ENCODE measurements at regions not wholly inside any gene's neighbourhood (a gene's known extent, or its start where the extent isn't known, plus 50 kb on each side); places are given as distances from the start of the nearest gene placed in this dataset.

- DNase-seq (ENCODE audit: low read depth), result no peak
Observed at GRCh38 chr5:74155501-74155900, 485.0 kb downstream of the ENC1 start.

- no peak for DNase-seq (ENCODE audit: low read depth)
Observed at GRCh38 chr5:74154526-74154925, 486.0 kb downstream of the ENC1 start.

DNA sequence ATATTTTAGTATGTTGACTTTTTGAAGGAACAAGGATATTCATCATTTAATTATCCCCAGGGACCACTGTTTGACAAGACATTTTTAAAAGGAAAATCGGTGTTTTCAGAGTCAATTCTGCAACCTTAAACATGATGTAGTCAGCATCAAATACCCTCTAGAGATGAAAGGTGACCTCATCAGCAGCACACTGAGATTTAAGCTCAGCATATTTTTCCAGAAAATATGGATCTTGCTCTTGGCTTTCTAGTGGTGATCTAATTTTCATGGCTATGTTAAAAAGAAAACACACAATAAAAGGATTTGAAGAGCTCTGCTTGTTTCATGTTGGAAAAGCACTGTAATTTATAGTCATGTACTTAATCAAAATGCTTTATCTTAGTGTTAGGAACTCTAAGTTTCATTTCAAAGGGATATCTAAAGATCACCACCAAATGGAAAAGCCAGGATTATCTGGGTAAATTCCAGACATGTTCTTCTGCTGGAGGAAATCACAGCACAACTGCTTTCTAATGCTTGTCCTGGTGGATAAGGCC, 487.2 kb downstream of the ENC1 start:
- no peak for DNase-seq (ENCODE audit: low read depth)

DNA sequence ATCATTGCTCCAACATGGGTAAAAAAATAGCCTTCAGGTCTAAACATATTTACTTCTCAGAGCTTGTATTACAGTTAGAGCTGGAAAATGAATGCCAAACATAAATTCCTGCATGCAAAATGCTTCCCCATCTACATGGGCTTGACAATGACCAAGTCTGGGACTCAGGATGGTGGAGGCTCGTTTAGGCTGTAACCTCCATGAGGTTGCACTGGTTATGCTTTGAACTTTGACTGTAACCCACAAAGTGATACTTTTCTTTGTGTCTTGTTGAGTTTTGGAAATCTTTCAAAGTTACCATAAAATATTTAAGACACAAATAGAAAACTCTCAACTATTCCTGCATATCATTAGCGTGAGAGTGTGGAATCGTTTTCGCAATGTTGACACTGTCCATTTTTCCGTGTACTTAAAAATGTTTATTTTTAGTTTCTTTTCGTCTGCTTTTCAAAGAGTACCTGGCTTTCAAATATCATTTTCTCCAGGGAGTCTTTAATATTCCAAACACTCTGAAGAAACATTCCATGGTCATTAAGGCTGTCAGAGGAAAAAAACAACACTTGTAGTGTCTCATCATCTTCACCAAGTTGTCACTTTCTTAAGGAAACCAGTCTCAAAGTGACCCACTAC, 487.8 kb downstream of the ENC1 start:
- DNase-seq (ENCODE audit: low read depth), result no peak

DNA sequence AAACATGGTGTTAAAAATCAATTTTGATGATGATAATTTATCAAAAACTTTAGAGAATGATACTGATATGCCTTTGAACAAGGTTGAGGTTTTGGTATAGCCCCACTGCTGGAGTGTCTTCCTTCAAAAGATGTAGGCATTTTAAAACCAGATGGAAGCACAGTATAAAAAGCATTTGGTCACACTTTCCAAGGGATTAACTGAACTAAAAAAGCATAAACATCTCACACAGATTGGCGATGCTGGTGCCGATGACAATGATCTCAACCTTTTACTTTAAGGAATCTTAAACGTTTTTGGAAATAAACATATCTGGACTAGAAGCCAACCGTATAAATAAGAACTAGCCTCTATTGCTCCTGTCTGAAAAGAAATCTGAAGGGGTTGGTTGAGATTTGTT, 488.4 kb downstream of the ENC1 start:
- DNase-seq (ENCODE audit: low read depth), result no peak

DNA sequence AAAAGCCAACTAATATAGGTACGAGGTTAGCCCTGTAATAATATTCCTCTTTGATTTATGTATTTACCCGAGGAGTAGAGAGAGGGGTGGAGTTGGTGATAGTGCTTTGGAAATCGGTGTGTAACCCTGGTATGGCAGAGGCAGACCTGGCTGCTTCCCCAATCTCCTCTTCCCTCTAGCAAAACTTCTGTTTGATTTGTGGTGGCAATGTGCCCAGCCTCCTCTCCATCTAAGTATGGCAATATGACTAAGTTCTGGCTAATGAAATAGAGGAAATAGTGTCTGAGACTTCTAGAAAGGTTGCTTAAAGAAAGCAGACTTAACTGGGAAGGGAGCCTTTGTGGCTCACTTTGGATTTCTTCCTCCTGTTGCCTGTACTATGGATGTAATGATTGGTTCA, 491.1 kb downstream of the ENC1 start:
- DNase-seq (ENCODE audit: low read depth), result peak; percentile 92

- no peak for DNase-seq (ENCODE audit: low read depth)
Observed at GRCh38 chr5:74148321-74148720, 492.2 kb downstream of the ENC1 start.

GRCh38 chr5:74146796-74147195, 493.7 kb downstream of the ENC1 start:
- DNase-seq (ENCODE audit: low read depth), result no peak

- no peak for DNase-seq (ENCODE audit: low read depth)
Observed at GRCh38 chr5:74145951-74146350, 494.6 kb downstream of the ENC1 start.

DNA sequence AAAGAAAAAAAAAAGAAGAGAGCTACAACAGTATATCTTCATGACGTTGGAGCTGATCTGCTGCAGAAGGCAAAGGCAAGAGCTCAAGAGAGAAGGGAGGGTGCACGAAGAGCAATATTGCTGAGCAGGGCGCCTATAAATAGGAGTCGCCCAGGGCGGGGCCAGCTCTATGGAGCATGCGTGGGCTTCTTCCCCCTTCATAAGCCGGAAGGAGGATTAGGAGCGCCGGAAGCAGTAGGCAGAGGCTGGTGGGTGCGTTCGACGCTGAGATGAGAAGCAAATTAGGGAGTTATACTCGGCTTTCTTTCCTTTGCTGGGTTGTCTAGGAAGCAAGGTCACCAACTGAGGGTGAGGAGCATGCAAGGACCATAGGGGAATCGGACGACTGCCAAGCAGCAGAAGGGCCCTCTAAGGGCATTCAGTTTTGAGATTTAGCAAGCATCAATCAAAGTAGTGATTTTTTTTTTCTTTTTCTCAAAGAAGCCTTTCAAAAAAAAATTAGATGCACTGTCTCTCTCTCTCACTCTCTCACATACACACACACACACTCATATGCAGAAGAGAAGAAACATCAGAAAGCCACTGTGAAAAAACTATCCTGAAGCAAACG, 496.7 kb downstream of the ENC1 start:
- DNase-seq (ENCODE audit: low read depth), result no peak

DNA sequence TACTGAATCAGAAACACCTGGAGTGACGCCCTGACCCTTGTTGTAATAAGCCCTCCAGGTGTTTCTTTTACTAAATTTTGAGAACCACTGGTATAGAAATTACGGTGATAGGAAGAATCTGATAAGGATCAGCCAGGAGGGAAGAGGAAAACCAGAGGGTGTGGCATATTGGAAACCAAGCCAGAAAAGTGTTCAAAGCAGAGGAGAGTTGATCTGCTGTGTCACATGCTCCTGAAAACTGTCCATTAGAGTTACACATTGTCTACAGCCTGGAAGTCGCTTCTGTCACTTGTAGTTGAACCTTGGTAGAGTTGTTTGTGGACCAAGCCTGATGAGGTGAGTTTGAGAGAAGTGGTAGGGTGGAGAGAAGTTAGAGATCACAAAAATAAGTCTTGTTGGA, 497.4 kb downstream of the ENC1 start:
- DNase-seq (ENCODE audit: low read depth), result no peak

DNA sequence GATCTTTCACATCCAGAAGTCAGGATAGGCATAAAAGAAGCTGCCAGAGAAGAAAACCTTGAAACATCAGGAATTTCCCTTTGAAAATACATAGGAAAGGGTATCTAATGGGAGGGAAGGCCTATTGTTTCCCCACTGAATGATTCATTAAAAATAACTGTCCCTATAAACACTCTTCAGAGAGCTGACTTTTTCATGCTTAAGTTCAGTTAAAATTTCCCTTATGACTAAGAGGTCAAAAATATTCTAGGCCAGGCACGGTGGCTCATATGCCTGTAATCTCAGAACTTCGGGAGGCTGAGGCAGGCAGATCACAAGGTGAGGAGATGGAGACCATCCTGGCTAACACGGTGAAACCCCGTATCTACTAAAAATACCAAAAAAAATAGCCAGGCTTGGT, 499.5 kb downstream of the ENC1 start:
- peak; percentile 77 for DNase-seq (ENCODE audit: low read depth)

DNA sequence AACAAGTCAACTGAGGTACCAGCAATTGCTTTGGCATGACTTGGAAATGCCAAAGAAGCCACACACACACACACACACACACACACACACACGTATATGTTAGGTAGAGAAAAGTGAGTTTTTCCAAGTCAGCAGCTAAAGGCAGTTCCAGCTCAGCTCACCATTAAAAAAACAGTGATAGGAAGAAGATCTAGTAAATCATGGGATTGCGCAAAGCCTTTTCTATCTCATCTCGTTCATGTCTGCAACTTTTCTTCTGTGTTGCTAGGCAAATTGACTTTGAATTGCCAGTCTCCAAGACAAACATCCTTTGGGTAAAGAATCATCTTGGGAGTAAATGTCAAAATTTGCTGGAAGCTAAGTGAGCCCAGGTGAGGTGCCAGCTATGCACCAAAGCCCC, 500.1 kb downstream of the ENC1 start:
- peak; percentile 29 for DNase-seq (ENCODE audit: low read depth)

DNA sequence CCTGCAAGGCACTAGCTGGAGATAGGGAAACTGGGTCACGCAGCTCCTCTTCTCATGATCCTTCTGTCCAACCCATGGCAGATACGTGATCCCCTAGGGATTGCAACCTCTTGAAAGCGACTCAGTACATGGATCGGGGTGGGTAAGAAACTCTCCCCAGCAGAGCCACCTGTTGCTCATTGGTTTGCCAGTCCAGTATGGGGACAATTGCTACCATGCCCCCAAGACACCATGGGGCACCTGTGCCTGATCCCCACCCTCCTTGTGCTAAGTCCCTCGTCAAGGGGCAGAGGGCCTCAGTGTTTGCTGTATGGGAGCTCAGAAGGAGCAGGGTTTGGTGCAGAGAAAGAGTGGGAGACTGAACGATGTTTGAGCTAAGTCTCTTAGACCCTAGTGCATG, 500.9 kb downstream of the ENC1 start:
- DNase-seq (ENCODE audit: low read depth), result no peak

DNA sequence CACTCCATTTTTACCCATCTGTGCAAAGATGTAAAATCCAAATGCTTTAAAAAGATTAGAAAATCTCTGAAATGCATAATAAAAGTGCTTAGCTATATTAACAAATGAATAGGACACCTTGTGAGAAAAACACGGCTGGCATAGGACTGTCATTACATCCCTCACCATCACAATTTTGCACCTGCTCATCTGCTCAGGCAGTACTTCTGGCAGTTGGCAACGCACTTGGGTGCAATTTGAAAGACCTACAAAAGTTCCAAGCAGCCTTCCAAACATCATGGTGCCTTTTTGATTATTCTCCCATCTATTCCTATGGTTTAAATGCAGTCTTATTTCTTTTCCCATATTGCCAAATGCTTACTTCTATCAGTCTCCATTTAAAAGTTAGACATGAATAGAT, 501.8 kb downstream of the ENC1 start:
- DNase-seq (ENCODE audit: low read depth), result no peak

DNA sequence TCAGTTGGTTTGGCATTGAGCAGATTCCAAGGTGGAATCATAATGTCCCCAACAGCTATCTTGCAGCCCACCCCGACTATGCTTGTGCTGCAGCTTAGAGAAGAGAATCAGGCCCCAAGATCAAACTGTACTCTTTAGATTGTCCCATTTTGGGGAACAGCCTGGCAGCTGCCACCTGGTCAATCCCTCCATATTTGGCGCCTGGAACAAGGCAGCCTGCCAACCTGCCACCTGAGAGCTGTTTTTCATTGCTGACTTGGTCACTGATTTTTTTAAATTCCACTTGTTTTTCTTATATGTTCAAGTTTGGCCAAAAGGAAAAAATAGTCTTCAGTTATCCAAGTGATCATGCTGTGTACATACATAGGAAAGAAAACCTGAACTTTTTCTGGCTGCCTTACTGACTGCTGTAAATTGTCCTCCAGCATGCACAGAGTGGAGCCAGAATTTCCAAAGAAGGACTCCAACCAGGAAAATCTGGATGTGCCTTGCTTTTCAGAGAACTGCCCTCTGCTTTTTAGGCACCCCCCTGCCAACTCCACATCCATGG, 504.2 kb downstream of the ENC1 start:
- no peak for DNase-seq (ENCODE audit: low read depth)

DNA sequence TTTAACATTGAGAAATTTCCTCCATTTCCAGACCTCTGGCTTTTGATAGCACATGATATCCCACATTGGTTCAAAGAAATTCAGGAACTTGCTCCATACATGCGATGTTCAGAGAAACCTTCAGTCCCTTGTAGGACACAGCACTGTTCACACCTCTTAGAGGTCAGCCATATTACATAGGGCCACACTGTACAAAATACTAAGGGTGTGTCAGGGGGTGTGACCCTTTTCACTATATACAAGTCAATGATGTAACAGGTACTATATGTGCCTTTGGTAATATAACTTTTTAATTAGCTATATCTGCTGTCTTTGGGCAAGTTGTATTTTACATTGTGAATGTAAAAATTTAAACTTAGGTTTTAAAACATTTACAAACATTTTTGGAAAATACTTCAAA, 505.5 kb downstream of the ENC1 start:
- DNase-seq (ENCODE audit: low read depth), result no peak

DNA sequence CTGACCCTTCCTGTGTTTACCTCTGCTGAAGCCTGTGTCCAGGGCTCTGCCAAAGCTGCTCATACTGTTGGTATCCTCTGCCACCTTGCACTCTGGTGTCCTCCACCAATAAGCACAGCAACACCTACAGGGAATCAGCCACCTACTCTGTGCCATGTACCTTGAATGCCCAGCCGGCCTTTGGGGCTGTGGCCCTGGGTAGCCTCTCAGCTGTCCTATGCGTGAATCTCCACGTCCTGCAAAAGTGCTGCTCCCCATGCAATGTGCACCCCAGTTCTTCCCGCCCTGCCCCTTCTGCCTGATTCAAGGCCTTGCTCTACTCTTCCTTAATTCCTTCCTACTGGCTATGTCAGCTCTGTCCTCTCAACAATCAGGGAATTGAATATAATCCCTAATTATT, 506.5 kb downstream of the ARHGEF28 start:
- DNase-seq (ENCODE audit: low read depth), result no peak

DNA sequence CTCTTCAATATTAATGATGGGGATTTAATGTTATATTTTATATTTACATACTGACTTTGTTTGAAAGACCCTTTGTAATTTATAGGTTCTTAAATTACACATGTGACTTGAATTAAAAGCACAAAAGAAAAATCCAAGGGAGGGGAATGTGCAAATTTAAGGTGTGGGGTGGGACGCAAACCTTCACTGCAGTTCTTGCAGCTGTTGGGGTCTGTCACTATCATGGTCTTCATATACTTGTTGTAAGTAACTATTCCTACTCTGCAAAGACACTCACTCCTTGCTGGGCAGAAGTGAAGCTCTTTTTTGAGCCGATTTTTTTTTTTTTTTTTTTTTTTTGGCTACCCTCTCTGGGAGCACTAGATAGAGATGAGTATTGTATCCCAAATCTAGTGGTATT, 505.3 kb downstream of the ARHGEF28 start:
- DNase-seq (ENCODE audit: low read depth), result no peak

GRCh38 chr5:74130155-74130897, 504.3 kb downstream of the ARHGEF28 start:
- no peak for DNase-seq (ENCODE audit: low read depth)

GRCh38 chr5:74127381-74128320, 501.7 kb downstream of the ARHGEF28 start:
- DNase-seq (ENCODE audit: low read depth), result peak; percentile 54

GRCh38 chr5:74126294-74126693, 500.3 kb downstream of the ARHGEF28 start:
- no peak for DNase-seq (ENCODE audit: low read depth)
